Medulla oblongata (tissue), 1 donor: ENCODE measurements at regions not wholly inside any gene's neighbourhood (a gene's known extent, or its start where the extent isn't known, plus 50 kb on each side); places are given as distances from the start of the nearest gene placed in this dataset.
A peak's percentile ranks its signal among the peaks of the same experiment; 100 is the strongest.

ENCODE experiments used
- DNase-seq: peaks from one replicate; pipeline ENCODE4 v3.0.0-alpha.2; 2015; ENCODE audit errors: extremely low spot score

DNA sequence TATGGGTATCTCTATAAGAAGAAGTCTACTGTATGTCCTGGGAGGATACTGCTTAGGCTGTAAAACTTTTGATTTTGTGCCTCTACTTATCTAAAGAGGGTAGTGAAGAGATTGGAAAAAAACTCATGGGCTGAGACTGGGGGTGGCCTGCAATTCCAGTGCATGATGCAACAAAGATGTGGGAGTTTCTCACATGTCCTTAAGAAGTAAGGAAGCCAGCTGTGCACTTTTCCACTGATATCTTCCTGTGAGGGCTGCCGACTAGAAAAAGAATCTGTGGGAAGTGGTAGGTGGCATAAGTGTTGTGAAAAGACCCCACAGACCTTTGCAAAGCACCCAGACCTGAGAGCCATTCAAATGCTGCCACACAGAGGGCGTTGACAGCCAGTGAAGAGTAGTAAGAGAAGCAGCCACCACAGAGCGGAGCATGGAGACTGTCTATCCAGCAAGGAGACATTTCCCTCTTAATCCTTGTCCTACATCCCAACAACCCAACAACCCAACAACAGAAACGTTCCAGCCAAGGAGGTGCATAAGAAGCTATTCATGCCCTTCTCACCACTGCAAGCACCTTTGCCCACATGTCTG, 65.1 kb downstream of the PFDN4 start:
- no peak for DNase-seq

- no peak for DNase-seq
These were observed 67.6 kb downstream of the PFDN4 start for GRCh38 chr20:54275359-54276111.

DNA sequence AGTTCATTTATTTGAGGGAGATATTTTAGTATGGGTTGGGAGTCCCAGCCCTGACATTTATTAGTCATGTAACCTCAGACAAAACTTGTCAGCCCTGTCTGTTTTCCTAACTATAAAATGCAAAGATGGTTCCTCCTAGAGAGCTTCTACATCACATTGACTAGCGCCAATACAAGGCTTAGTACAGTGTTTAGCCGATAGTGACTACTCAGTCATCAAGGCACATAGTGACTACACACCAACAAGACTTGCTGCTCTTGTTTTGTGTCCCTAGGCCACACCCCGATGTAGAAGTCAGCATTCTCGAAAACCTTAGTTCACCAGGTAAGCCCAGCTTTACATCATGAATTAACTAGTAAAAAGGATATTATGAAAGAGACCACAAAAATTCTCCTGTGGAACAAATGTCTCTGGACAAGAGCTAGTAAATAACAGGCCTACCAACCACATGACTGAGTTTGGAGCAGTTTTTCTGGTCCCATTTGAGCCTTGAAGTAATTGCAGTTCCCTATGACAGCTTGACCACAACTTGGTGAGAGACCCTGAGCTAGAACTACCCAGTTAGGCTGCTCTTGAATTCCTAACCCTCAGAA, 68.8 kb downstream of the PFDN4 start:
- no peak for DNase-seq

DNA sequence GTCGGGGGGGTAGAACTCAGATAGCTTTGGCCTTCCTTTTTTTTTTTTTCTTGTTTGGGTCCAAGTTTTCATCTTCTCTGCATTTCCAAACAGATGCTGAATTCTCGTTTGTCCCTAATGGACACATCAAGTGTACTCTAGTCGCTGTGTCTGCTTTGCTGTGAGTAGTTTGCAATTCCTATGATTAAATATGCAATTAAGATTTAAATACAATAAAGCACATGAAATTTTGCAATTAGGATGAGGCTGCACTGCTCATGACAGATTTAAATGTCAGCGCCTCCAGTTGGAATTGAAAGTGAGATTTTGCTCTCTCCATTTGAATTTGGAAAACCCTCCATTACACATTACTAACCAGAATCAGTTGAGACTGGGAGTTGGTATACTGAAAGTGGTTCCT, 70.4 kb downstream of the PFDN4 start:
- DNase-seq, result no peak

GRCh38 chr20:54282625-54283024, 74.7 kb downstream of the PFDN4 start:
- DNase-seq, result no peak

DNA sequence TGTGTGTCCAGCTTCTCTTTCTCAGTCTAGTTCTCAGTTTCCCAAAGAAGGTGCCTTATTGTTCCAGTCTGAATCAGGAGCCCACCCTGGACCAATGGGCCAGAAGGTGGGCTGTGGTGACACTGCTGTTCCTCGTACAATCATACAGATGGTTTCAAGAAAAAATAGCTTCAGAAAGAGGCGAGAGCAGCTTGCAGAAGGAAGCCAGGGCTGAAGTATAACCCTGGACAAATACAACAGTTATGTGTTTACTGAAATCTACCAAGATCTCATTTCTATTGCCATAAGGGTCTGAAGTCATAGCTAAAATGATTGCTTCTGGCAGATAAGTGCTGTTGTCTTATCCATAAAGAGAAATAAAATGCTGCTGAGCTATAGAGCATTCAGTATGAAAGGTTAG, 75.4 kb downstream of the PFDN4 start:
- no peak for DNase-seq

DNA sequence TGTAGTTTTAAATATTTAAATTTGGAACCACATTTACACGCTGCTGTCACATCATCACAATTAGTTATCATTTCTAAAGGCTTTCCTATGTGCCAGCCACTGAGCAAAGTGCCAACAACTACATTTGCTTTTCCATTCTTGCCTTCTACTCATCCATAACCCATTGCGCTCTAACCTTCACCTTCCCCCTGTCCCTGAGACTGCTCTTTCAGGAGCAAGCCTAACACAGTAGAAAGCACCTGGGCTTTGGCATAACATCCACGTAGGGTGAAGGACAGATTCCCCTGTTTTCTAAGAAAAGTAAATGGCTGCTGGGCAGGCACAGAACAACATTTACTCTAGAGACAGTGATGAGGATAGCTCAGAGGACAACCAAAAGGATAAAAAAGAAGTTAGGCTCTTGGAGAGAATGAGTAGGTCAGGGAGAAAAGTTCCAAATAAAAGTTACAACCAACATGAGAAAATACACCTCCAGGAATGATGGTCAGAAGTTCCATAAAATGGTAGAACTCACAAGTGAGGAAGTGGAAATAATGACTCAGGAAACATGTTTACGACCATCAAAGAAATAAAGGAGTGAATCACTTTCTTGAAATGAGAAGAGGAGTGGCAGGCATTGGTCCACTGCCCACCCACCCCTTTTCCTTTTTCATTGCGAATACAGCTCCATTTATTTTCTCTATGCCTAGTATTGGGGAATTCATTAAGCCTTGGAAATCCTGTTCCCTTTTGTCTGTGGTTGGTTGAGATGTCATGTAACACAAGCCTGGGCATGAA, 77.2 kb downstream of the PFDN4 start:
- no peak for DNase-seq

DNA sequence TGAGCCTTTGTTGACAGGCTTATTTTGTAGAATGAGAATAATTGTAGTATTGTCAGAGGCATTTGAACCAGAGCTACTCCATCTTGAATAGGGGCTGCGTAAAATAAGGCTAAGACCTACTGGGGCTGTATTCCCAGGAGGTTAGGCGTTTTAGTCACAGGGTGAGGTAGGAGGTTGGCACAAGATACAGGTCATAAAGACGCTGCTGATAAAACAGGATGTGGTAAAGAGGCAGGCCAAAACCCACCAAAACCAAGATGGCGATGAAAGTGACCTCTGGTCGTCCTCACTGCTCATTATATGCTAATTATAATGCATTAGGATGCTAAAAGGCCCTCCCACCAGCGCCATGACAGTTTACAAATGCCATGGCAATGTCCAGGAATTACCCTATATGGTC, 82.7 kb downstream of the PFDN4 start:
- no peak for DNase-seq

- no peak for DNase-seq
These were observed 83.6 kb downstream of the PFDN4 start for GRCh38 chr20:54291339-54292010.

- DNase-seq, result no peak
These were observed 84.3 kb downstream of the PFDN4 start for GRCh38 chr20:54292185-54292584.

DNA sequence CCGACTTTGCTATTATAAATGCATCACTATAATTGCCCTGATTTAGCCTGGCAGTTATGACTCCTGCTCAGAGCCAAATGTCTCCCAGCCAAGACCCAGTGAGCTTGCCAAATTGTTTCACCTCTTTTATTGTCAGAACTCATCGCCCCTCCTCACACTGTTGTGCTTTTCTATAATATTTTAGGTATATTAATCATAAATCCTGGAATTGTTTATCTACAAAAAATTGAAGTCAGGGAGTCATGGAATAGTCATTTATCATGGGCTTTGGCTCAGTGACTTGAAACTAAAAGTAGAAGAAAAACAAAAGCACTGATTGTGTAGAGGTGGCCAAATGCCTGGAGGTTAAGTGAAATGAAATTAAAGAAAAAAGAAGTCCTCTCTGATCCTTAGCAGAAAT, 85.6 kb downstream of the PFDN4 start:
- peak; percentile 30 for DNase-seq

- DNase-seq, result no peak
These were observed 86.2 kb downstream of the PFDN4 start for GRCh38 chr20:54294094-54294493.

DNA sequence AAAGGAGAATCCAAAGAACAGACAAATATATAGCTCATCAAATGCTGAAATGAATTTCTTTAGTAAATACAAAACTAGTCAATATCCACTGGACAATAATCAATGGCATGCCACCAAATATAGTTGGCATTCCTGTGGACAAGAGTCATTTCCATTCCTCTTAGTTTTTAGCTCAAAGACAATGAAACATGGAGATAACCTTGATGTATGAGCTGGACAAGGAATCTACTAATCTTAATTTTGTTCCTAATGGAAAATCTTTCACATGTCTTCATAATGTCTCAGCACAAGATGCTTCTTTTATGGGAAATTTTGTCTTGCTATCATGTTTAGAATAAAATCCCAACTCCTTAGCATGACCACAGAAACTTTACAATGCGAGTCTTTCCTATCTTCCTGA, 87.8 kb downstream of the PFDN4 start:
- no peak for DNase-seq

DNA sequence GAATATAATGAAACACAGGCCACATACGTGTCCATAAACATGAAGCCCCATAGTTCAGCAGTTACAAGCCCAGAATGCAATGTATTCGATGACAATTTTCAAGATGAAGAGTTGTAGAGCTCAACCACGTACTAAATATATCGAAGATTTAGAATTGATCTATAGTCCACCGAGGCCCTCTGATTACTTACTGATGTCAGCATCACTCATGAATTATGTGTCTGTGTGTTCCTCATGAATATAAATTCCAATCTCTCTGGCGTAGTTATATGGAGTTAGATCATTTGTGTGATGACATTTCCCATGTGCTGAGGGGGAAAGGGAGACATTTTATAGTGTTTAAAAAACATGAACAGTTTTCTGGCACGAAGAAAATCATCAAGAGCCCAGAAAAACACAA, 97.5 kb downstream of the PFDN4 start:
- DNase-seq, result no peak

- DNase-seq, result no peak
These were observed 99.3 kb downstream of the PFDN4 start for GRCh38 chr20:54306985-54307710.

DNA sequence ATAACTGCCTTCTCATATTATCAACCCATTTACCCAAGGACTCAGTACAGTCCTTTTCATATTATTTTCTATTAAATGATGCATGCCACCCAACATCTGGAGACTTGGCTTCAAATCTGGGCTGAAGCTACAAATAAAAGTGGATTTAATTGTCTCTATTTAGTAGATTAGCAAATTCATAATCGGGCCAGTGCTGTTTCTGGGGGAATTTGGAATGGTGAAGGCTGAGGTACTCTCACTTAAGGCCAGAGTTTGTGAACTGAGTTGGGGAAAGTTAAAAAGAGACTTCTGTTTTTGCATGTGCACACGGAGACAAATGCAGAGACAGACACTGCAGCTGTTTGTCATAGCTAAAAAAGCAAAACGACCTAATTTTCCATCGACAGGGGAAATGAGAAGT, 100.9 kb downstream of the PFDN4 start:
- no peak for DNase-seq

DNA sequence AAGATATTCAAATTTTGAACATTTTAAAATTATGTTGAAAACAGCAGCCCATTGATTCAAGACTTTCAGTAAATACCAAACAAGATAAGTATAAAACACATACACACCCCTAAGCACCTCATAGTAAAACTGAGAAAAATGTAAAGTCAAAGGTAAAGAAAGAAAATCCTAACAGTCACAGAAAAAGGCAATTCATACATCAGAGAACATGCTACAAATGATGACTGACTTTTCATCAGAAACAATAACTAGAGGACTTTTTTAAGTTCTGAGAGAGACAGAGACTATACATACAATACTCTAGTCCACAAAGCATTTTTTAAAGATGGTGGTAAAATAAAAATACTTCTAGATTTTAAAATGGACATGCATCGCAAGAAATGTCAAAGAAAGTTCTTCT, 111.0 kb downstream of the PFDN4 start:
- DNase-seq, result no peak

DNA sequence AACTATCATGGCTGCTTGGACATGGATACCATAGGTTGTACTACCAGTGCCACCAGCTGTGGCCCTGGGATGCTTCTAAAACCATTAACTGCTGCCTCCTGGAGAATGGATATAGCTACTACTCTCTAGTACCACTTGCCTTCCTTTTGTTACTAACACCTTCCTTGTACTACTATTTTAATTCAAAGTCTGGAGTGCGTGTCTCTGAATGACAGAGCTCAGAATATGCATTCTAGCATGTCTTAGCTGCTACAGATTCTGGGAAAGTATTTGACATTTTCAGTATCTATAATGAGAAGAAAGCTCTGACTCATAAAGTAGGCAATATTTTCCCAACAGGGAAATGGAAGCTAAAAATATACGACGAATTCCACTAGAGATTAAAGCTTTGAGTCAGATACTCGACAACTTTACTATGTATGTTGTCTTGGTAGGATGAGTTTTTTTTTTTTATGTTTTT, 112.3 kb downstream of the PFDN4 start:
- DNase-seq, result no peak

- DNase-seq, result no peak
These were observed 113.6 kb downstream of the PFDN4 start for GRCh38 chr20:54321352-54322087.

GRCh38 chr20:54323227-54323734, 115.4 kb downstream of the PFDN4 start:
- DNase-seq, result no peak
